ENCODE measurements at regions not wholly inside any gene's neighbourhood (a gene's known extent, or its start where the extent isn't known, plus 50 kb on each side); places are given as distances from the start of the nearest gene placed in this dataset.

- TF ChIP-seq, protein P1, sequence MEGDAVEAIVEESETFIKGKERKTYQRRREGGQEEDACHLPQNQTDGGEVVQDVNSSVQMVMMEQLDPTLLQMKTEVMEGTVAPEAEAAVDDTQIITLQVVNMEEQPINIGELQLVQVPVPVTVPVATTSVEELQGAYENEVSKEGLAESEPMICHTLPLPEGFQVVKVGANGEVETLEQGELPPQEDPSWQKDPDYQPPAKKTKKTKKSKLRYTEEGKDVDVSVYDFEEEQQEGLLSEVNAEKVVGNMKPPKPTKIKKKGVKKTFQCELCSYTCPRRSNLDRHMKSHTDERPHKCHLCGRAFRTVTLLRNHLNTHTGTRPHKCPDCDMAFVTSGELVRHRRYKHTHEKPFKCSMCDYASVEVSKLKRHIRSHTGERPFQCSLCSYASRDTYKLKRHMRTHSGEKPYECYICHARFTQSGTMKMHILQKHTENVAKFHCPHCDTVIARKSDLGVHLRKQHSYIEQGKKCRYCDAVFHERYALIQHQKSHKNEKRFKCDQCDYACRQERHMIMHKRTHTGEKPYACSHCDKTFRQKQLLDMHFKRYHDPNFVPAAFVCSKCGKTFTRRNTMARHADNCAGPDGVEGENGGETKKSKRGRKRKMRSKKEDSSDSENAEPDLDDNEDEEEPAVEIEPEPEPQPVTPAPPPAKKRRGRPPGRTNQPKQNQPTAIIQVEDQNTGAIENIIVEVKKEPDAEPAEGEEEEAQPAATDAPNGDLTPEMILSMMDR (IDR thresholded peaks at IDR 0.05): no peak
- no peak for TF ChIP-seq POLR2A (IDR thresholded peaks at IDR 0.05)
These were observed 219.2 kb downstream of the FGFR2 start for GRCh38 chr10:121379013-121379412.
